Glutamatergic neuron (in vitro differentiated cells): ENCODE measurements at regions not wholly inside any gene's neighbourhood (a gene's known extent, or its start where the extent isn't known, plus 50 kb on each side); places are given as distances from the start of the nearest gene placed in this dataset.

Experiments
- DNase-seq: peaks from one replicate; pipeline ENCODE4 v3.0.0; 2022
- H3K27ac Mint-ChIP-seq: one replicate; pipeline ENCODE4 v1.8.0; 2020; ENCODE audit warnings: mild to moderate bottlenecking, mixed read lengths, inconsistent platforms; ENCODE audit not compliant: unreplicated experiment
- H3K27me3 Mint-ChIP-seq: one replicate; pipeline ENCODE4 v1.8.0; 2020; ENCODE audit warnings: mild to moderate bottlenecking, moderate library complexity, mixed read lengths, inconsistent platforms; ENCODE audit not compliant: unreplicated experiment
- H3K36me3 Mint-ChIP-seq: one replicate; pipeline ENCODE4 v1.8.0; 2020; ENCODE audit warnings: mild to moderate bottlenecking, mixed read lengths, inconsistent platforms; ENCODE audit not compliant: unreplicated experiment
- H3K4me1 Mint-ChIP-seq: one replicate; pipeline ENCODE4 v1.8.0; 2020; ENCODE audit warnings: mild to moderate bottlenecking, low read depth, mixed read lengths, inconsistent platforms; ENCODE audit not compliant: unreplicated experiment
- H3K4me3 Mint-ChIP-seq: one replicate; pipeline ENCODE4 v1.8.0; 2020; ENCODE audit warnings: mild to moderate bottlenecking, mixed read lengths, inconsistent platforms; ENCODE audit not compliant: unreplicated experiment
- H3K9me3 Mint-ChIP-seq: one replicate; pipeline ENCODE4 v1.8.0; 2020; ENCODE audit warnings: mild to moderate bottlenecking, moderate library complexity, mixed read lengths, inconsistent platforms; ENCODE audit not compliant: unreplicated experiment
- TF ChIP-seq, protein P1 (sequence below): fragments of 200-600 bp; sonication (generic); IDR thresholded peaks from one replicate; pipeline ENCODE4 v1.5.0; 2021; ENCODE audit not compliant: partially characterized antibody, unreplicated experiment

GRCh38 chr3:178291574-178292370 lies 244.5 kb upstream of the KCNMB2 start:
- Mint-ChIP-seq H3K27ac (no peak overlapping the region), H3K9me3 (no peaks in the 10 kb centered on the region), H3K4me3 (no peak overlapping the region), H3K4me1 (peaks cover 5% of the 10 kb centered on the region), H3K36me3 (peaks cover 8% of the 10 kb centered on the region), H3K27me3 (no peaks in the 10 kb centered on the region)
- TF ChIP-seq, protein P1, sequence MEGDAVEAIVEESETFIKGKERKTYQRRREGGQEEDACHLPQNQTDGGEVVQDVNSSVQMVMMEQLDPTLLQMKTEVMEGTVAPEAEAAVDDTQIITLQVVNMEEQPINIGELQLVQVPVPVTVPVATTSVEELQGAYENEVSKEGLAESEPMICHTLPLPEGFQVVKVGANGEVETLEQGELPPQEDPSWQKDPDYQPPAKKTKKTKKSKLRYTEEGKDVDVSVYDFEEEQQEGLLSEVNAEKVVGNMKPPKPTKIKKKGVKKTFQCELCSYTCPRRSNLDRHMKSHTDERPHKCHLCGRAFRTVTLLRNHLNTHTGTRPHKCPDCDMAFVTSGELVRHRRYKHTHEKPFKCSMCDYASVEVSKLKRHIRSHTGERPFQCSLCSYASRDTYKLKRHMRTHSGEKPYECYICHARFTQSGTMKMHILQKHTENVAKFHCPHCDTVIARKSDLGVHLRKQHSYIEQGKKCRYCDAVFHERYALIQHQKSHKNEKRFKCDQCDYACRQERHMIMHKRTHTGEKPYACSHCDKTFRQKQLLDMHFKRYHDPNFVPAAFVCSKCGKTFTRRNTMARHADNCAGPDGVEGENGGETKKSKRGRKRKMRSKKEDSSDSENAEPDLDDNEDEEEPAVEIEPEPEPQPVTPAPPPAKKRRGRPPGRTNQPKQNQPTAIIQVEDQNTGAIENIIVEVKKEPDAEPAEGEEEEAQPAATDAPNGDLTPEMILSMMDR: no peak
- no peak for DNase-seq

GRCh38 chr3:178295292-178295912 lies 240.8 kb upstream of the KCNMB2 start:
- Mint-ChIP-seq H3K36me3 (no peaks in the 10 kb centered on the region), H3K9me3 (no peaks in the 10 kb centered on the region), H3K4me3 (no peak overlapping the region), H3K27ac (no peak overlapping the region), H3K27me3 (no peaks in the 10 kb centered on the region), H3K4me1 (no peaks in the 10 kb centered on the region)
- no peak for DNase-seq
- TF ChIP-seq, protein P1: no peak

- H3K4me3 Mint-ChIP-seq: no peak overlapping the region
- TF ChIP-seq, protein P1: no peak
- H3K36me3 Mint-ChIP-seq: no peaks in the 10 kb centered on the region
These were observed 239.0 kb upstream of the KCNMB2 start for GRCh38 chr3:178297199-178297598.

GRCh38 chr3:178297740-178298139 lies 238.5 kb upstream of the KCNMB2 start:
- Mint-ChIP-seq H3K4me1 (no peaks in the 10 kb centered on the region), H3K27me3 (no peaks in the 10 kb centered on the region), H3K4me3 (no peak overlapping the region)

More at GRCh38 chr3:178297199-178297598, 239.0 kb upstream of the KCNMB2 start:
- H3K27ac Mint-ChIP-seq: no peak overlapping the region
- H3K9me3 Mint-ChIP-seq: no peaks in the 10 kb centered on the region
- no peak for DNase-seq
- H3K4me1 Mint-ChIP-seq: no peaks in the 10 kb centered on the region
- H3K27me3 Mint-ChIP-seq: no peaks in the 10 kb centered on the region

More at GRCh38 chr3:178297740-178298139, 238.5 kb upstream of the KCNMB2 start:
- TF ChIP-seq, protein P1: no peak
- Mint-ChIP-seq H3K27ac (no peak overlapping the region), H3K9me3 (no peaks in the 10 kb centered on the region), H3K36me3 (no peaks in the 10 kb centered on the region)
- no peak for DNase-seq
